ENCODE measurements at regions not wholly inside any gene's neighbourhood (a gene's known extent, or its start where the extent isn't known, plus 50 kb on each side); places are given as distances from the start of the nearest gene placed in this dataset.
"Not testable (repeated sequence)": the region's sequence is repeated elsewhere in the genome, so short reads cannot be mapped to it uniquely, and the experiment has no call there.

DNA sequence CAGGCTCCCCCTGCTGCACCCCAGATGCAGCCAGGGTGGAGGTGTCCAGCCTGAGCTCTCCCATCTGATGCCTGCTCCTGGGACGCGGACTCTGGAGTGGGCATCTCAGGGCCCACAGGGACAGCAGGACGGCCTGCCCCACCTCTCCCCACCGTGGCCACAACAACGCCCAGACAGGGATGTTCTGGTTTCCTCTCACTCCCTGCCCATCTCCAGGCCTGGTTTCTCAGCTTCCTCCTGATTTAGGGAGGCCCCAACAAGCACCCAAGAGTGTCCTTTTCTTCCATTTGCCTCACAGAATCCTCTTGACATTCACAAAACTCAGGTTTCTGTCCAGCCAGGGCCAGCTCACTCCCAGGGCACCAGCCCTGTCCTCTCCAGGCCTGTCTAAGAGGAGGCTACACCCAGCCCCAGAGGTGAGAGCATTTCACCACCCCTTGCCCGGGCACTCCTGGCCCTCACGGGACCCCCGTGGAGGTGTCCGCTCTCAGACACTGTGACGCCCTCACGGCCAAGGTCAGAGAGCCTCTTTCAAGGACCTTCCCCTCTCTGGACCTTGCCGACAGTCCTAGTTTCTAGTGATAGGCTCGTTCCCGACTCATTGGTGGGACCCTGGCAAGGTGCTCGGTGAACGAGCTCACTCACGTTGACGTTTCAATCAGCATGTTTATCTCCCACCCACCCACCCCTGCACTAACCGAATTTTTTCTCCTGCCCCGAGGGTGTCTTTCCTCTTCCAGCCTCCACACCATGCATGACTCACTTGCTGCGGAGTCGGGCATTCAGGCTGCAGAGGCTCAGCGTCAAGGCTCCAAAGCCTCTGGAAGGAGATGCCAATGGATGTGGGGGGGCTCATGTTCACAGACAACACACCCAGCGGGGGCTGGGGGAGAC is 62.0 kb upstream of the UNC5A start:
- DNase-seq: no peak
- no peaks in the 10 kb centered on the region for H3K9me3 Mint-ChIP-seq
- ATAC-seq (replicated peaks): no peak
- H3K27ac Mint-ChIP-seq: no peak overlapping the region
- no peak overlapping the region for H3K4me3 Mint-ChIP-seq
- H3K36me3 Mint-ChIP-seq (ENCODE audit: insufficient read depth): no peaks in the 10 kb centered on the region
- H3K4me1 Mint-ChIP-seq (ENCODE audit: low read depth in 2 of 2): peaks cover 6 to 13% of the 10 kb centered on the region in 2 donors
- H3K27me3 Mint-ChIP-seq: peaks cover 68 to 88% of the 10 kb centered on the region in 2 donors

DNA sequence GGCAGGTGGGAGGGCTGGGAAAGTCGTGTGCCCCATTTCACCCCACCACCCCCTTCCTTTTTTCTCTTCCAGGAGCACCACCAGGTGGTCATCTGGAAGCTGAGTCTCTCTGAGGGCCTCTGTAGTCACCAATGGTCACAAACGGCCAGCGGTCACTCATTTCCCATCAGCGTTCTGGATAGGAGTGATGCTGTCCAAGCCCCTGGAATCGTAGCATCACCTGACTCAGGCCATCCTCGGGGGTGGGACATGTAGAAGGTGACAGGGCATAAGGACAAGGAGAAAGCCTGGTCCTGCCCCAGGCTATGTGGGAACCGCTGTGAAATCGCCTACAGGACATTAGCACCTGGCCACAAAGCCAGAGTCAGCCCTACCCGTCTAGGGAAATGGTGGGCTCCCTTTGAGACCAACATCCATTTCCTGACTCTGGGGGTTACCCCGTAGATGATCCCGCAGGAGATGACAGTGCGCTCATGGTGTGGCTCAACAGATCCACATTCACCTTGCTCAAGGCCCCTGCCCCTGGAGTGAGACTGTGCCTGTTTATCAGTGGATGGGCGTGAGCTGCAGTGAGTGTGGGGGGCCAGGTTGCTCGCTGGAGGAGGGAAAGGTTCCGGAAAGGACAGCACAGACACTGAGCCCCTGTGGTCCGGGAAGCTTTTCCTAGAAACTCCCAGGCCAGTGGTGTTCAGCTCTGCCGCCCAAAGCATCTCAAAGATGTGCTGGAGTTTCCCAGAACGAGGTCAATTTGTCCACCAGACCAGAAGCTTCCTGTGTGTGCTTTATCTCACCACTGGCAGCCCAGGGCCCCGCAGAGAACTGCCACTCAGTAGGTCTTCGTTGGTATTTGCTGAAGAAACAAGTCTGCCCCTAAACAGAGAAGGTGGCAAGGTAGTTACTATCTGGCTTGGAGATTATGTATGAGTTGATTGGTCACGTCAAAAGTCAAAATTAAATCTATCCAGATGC is 61.1 kb upstream of the UNC5A start:
- Mint-ChIP-seq H3K4me1 (ENCODE audit: low read depth in 2 of 2) (peaks cover 6 to 10% of the 10 kb centered on the region in 2 donors), H3K27ac (no peak overlapping the region), H3K4me3 (no peak overlapping the region), H3K9me3 (no peaks in the 10 kb centered on the region), H3K36me3 (ENCODE audit: insufficient read depth) (no peaks in the 10 kb centered on the region), H3K27me3 (peaks cover 67 to 86% of the 10 kb centered on the region in 2 donors)
- no peak for ATAC-seq (replicated peaks)
- no peak for DNase-seq

DNA sequence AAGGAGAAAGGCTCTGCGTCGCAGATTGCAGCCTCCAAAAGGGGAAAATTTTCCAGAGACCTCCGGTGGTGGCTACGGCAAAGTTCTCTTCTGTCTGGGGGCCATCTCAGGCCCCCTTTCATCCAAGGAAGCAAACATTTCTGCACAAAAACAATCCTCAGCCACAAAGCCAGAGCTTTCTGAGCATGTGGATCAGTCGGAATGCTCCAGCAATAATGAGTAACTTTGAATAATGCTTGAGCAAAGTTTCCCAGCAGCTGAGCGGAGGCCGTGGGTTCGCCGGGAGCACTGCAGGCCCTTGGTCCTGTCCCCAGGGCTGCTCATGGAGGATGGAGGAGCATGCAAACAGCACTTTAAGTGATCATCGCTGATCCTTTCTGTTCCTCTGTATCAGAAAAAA is 60.2 kb upstream of the UNC5A start:
- Mint-ChIP-seq H3K27ac (no peak overlapping the region), H3K36me3 (ENCODE audit: insufficient read depth) (no peaks in the 10 kb centered on the region), H3K4me3 (no peak overlapping the region), H3K9me3 (no peaks in the 10 kb centered on the region), H3K27me3 (peaks cover 68 to 86% of the 10 kb centered on the region in 2 donors), H3K4me1 (ENCODE audit: low read depth in 2 of 2) (peaks cover 6 to 10% of the 10 kb centered on the region in 2 donors)
- DNase-seq (no peak), ATAC-seq (replicated peaks) (no peak)

DNA sequence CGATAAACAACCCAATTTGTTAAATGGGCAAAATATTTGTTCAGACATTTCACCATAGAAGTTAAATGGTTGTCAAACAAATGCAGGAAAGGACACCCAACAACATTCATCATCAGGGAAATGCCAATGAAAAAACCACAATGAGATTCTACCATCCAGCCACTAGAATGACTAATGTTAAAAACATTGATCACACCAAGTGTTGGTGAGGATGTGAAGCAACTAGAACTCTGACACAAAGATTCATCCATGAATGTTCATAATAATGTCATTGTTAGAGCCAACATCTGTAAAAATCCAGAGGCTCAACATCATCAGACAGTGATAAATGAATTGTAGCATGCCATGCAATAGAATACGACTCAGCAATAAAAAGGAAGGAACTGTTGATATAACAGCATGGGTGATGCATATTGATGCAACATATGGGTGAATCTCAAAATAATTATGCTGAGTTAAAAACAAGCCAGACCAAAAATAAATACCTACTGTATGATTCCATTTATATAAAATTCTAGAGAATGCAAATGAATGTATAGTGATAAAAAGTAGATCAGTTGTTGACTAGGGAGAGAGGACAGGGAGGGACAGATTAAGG is 55.9 kb upstream of the UNC5A start:
- Mint-ChIP-seq H3K36me3 (ENCODE audit: insufficient read depth) (no peaks in the 10 kb centered on the region), H3K4me1 (ENCODE audit: low read depth in 2 of 2) (no peaks in the 10 kb centered on the region), H3K27ac (no peak overlapping the region), H3K27me3 (peaks cover 62 to 67% of the 10 kb centered on the region in 2 donors), H3K9me3 (no peaks in the 10 kb centered on the region), H3K4me3 (no peak overlapping the region)
- no peak for DNase-seq
- ATAC-seq (replicated peaks): no peak

DNA sequence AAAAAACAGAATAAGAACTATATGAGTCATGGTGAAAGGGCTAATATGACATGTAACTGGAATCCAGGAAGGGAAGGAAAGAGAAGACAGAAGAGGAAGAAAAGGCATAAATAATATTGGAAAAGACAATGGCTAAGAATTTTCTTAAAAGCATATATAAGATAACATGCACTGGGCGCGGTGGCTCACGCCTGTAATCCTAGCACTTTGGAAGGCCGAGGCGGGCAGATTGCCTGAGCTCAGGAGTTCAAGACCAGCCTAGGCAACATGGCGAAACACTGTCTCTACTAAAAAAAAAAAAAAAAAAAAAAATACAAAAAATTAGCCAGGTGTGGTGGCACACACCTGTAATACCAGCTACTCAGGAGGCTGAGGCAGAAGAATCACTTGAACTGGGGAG is 54.8 kb upstream of the UNC5A start:
- DNase-seq; H3K4me1 Mint-ChIP-seq (ENCODE audit: low read depth in 2 of 2); H3K4me3 Mint-ChIP-seq; ATAC-seq (replicated peaks); H3K27ac Mint-ChIP-seq; H3K36me3 Mint-ChIP-seq (ENCODE audit: insufficient read depth); H3K9me3 Mint-ChIP-seq: not testable (repeated sequence)
- peaks cover 55 to 65% of the 10 kb centered on the region in 2 donors for H3K27me3 Mint-ChIP-seq

DNA sequence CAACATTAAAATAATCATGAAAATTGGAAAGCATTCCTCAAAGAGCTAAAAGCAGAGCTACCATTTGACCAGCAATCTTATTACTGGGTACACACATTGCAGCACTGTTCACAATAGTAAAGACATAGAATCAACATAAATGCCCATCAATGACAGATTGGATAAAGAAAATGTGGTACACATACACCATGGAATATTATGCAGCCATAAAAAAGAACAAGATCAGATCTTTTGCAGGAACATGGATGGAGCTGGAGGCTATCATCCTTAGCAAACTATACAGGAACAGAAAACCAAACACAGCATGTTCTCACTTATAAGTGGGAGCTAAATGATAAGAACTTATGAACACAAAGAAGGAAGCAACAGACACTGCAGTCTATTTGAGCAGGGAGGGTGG is 52.8 kb upstream of the UNC5A start:
- ATAC-seq (replicated peaks); H3K36me3 Mint-ChIP-seq (ENCODE audit: insufficient read depth); H3K4me1 Mint-ChIP-seq (ENCODE audit: low read depth in 2 of 2); H3K27ac Mint-ChIP-seq; H3K4me3 Mint-ChIP-seq; DNase-seq; H3K9me3 Mint-ChIP-seq: not testable (repeated sequence)
- peaks cover 46 to 54% of the 10 kb centered on the region in 2 donors for H3K27me3 Mint-ChIP-seq
